GM12878 (cell line): ENCODE measurements at regions not wholly inside any gene's neighbourhood (a gene's known extent, or its start where the extent isn't known, plus 50 kb on each side); places are given as distances from the start of the nearest gene placed in this dataset.

Experiments
- EP300 ChIP-seq, 2 experiments: fragments of 150-350 bp in 1 of 2; IDR thresholded peaks; 2 replicates each; pipeline ENCODE4 v1.6.1; 2011 to 2012; ENCODE audit warnings: low read depth in 2 of 2, low read length in 2 of 2, borderline replicate concordance in 1 of 2, improper control_type of control experiment in 1 of 2, inconsistent platforms in 1 of 2; ENCODE audit not compliant: control insufficient read depth in 1 of 2
- HDAC2 ChIP-seq: fragments of 200-600 bp; sonication (generic); IDR thresholded peaks from 2 replicates; pipeline ENCODE4 v1.6.1; 2017
- NFIC ChIP-seq: IDR thresholded peaks from 2 replicates; pipeline ENCODE4 v1.6.1; 2012; ENCODE audit warnings: low read depth, mild to moderate bottlenecking, inconsistent platforms, low read length, moderate library complexity
- SIX5 ChIP-seq: IDR thresholded peaks from 2 replicates; pipeline ENCODE4 v1.6.1; 2011; ENCODE audit warnings: mild to moderate bottlenecking, low read depth, low read length, moderate library complexity; ENCODE audit not compliant: severe bottlenecking
- STAT1 ChIP-seq: fragments of 450-650 bp; conservative IDR thresholded peaks from 2 replicates; pipeline ENCODE4 v1.6.1; 2014; ENCODE audit warnings: antibody characterized with exemption, mild to moderate bottlenecking
- TF ChIP-seq, protein P1 (sequence below), 3 experiments: IDR thresholded peaks in 2 of 3; conservative IDR thresholded peaks in 1 of 3; 2 replicates each; pipeline ENCODE4 v1.5.1; 2011; ENCODE audit warnings: low read depth in 3 of 3, low read length in 3 of 3, mild to moderate bottlenecking in 3 of 3, control low read depth in 2 of 3, moderate library complexity in 2 of 3, inconsistent platforms in 1 of 3, mixed read lengths in 1 of 3; ENCODE audit not compliant: control insufficient read depth in 2 of 3, insufficient read depth in 1 of 3; ENCODE audit errors: extremely low read depth in 1 of 3
- TF ChIP-seq, protein P2 (sequence below): fragments of 450-650 bp; IDR thresholded peaks from 2 replicates; pipeline ENCODE4 v1.6.1; 2017; ENCODE audit warnings: mild to moderate bottlenecking

DNA sequence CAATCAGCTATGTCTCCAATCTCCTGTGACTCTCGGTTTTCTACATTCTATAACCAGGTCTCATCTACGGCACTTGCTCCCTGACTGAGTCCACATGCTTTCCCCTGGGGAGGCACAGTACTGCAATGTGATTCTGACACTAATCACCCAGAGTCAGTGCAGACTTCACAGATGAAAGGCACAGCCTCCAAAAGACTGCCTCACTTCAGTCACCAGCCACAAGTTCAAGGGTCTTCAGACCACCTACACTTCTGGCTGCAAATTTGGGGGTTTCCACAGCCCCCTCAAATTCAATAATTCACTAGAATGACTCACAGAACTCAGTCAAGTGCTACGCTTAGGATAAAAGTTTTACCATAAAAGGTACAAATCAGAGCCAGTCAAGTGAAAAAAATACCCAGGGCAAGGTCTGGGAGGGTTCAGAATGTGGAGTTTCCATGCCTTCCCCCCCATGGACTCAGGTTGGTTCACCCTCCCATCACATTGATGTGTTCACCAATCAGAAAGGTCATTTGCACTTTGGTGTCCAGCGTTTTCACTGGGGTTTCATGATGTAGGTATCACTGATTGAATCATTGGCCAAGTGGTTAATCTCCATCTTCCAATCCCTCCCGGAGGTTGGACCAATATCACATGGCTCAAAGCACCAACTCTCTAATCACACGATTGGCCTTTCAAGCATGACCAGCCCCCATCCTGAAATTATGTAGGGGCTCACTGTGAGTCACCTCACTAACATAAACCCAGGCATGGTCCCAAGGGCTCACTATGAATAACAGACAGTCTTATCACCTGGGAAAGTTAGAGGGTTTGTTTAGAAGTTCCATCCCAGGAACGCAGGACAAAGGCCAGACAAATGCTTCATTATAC lies 182.9 kb upstream of the CAMK1G start:
- TF ChIP-seq SIX5 (no peak), NFIC (no peak), EP300 (IDR thresholded peaks at IDR 0.05; ENCODE audit: borderline replicate concordance in 1 of 2, control insufficient read depth in 1 of 2, low read depth in 2 of 2, low read length in 2 of 2) (no peak), HDAC2 (no peak), STAT1 (no peak)
- TF ChIP-seq, protein P1, sequence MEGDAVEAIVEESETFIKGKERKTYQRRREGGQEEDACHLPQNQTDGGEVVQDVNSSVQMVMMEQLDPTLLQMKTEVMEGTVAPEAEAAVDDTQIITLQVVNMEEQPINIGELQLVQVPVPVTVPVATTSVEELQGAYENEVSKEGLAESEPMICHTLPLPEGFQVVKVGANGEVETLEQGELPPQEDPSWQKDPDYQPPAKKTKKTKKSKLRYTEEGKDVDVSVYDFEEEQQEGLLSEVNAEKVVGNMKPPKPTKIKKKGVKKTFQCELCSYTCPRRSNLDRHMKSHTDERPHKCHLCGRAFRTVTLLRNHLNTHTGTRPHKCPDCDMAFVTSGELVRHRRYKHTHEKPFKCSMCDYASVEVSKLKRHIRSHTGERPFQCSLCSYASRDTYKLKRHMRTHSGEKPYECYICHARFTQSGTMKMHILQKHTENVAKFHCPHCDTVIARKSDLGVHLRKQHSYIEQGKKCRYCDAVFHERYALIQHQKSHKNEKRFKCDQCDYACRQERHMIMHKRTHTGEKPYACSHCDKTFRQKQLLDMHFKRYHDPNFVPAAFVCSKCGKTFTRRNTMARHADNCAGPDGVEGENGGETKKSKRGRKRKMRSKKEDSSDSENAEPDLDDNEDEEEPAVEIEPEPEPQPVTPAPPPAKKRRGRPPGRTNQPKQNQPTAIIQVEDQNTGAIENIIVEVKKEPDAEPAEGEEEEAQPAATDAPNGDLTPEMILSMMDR (IDR thresholded peaks at IDR 0.05 in 2 of 3, conservative IDR thresholded peaks at IDR 0.05 in 1 of 3; ENCODE audit: control insufficient read depth in 2 of 3, extremely low read depth in 1 of 3, insufficient read depth in 1 of 3, low read depth in 3 of 3, low read length in 3 of 3): no peak
- TF ChIP-seq, protein P2, sequence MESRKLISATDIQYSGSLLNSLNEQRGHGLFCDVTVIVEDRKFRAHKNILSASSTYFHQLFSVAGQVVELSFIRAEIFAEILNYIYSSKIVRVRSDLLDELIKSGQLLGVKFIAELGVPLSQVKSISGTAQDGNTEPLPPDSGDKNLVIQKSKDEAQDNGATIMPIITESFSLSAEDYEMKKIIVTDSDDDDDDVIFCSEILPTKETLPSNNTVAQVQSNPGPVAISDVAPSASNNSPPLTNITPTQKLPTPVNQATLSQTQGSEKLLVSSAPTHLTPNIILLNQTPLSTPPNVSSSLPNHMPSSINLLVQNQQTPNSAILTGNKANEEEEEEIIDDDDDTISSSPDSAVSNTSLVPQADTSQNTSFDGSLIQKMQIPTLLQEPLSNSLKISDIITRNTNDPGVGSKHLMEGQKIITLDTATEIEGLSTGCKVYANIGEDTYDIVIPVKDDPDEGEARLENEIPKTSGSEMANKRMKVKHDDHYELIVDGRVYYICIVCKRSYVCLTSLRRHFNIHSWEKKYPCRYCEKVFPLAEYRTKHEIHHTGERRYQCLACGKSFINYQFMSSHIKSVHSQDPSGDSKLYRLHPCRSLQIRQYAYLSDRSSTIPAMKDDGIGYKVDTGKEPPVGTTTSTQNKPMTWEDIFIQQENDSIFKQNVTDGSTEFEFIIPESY: no peak
